Duodenal mucosa (tissue), 2 donors: ENCODE measurements at regions not wholly inside any gene's neighbourhood (a gene's known extent, or its start where the extent isn't known, plus 50 kb on each side); places are given as distances from the start of the nearest gene placed in this dataset.
"Not testable (repeated sequence)": the region's sequence is repeated elsewhere in the genome, so short reads cannot be mapped to it uniquely, and the experiment has no call there.

ENCODE experiments used
- H3K27ac ChIP-seq: one replicate; pipeline ENCODE4 v1.7.0; 2013; ENCODE audit warnings: low read depth, low read length
- H3K27me3 ChIP-seq, 2 donors: one replicate each; pipeline ENCODE4 v1.7.0; 2013; ENCODE audit warnings: low read length in 2 of 2, control low read depth in 1 of 2; ENCODE audit not compliant: insufficient read depth in 2 of 2, control insufficient read depth in 1 of 2
- H3K36me3 ChIP-seq, 2 donors: one replicate each; pipeline ENCODE4 v1.7.0; 2013; ENCODE audit warnings: low read length in 2 of 2, control low read depth in 1 of 2; ENCODE audit not compliant: insufficient read depth in 2 of 2, control insufficient read depth in 1 of 2
- H3K4me1 ChIP-seq, 2 donors: one replicate each; pipeline ENCODE4 v1.7.0; 2013; ENCODE audit warnings: low read length in 2 of 2, control low read depth in 1 of 2; ENCODE audit not compliant: insufficient read depth in 2 of 2, control insufficient read depth in 1 of 2
- H3K4me3 ChIP-seq, 2 donors: one replicate each; pipeline ENCODE4 v1.7.0; 2013; ENCODE audit warnings: low read length in 2 of 2, low read depth in 1 of 2
- H3K9ac ChIP-seq, 2 donors: one replicate each; pipeline ENCODE4 v1.7.0; 2013; ENCODE audit warnings: low read length in 2 of 2, low read depth in 1 of 2
- H3K9me3 ChIP-seq, 2 donors: one replicate each; pipeline ENCODE4 v1.7.0; 2013; ENCODE audit warnings: low read length in 2 of 2, control low read depth in 1 of 2; ENCODE audit not compliant: control insufficient read depth in 1 of 2

- H3K27me3 ChIP-seq, result no peaks in the 10 kb centered on the region
- no peak overlapping the region for H3K27ac ChIP-seq
- H3K9me3 ChIP-seq, result no peaks in the 10 kb centered on the region
- H3K9ac ChIP-seq, result no peak overlapping the region
- H3K36me3 ChIP-seq, result no peaks in the 10 kb centered on the region
- H3K4me3 ChIP-seq, result no peak overlapping the region
- no peaks in the 10 kb centered on the region for H3K4me1 ChIP-seq
These were observed 156.1 kb upstream of the TRIB2 start for GRCh38 chr2:12560618-12561017.

DNA sequence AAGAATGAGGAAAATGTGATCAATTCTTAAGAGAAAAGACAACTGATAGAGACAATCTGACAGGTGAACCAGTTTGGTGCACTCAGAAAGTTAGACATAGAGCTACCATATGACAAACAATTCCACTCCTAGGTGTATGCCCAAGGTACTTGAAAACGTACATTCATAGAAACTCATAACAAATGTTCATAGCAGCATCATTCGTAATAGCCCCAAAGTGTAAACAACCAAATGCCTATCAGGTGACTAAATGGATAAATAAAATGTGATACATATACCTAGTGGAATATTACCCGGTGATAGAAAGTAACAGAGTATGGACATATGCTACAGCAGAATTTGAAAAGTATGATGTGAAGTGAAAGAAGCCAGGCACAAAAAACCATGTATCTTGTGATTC, 149.3 kb upstream of the TRIB2 start:
- H3K9ac ChIP-seq, result no peak overlapping the region
- H3K27ac ChIP-seq, result no peak overlapping the region
- no peaks in the 10 kb centered on the region for H3K27me3 ChIP-seq
- no peaks in the 10 kb centered on the region for H3K9me3 ChIP-seq
- no peak overlapping the region for H3K4me3 ChIP-seq
- no peaks in the 10 kb centered on the region for H3K4me1 ChIP-seq
- H3K36me3 ChIP-seq, result no peaks in the 10 kb centered on the region

GRCh38 chr2:12569510-12569909, 147.2 kb upstream of the TRIB2 start:
- H3K27me3 ChIP-seq, H3K9me3 ChIP-seq, H3K4me3 ChIP-seq, H3K9ac ChIP-seq, H3K36me3 ChIP-seq, H3K27ac ChIP-seq, H3K4me1 ChIP-seq: not testable (repeated sequence)

- not testable (repeated sequence) for H3K4me1 ChIP-seq, H3K27ac ChIP-seq, H3K9me3 ChIP-seq, H3K9ac ChIP-seq, H3K27me3 ChIP-seq, H3K36me3 ChIP-seq, H3K4me3 ChIP-seq
These were observed 146.8 kb upstream of the TRIB2 start for GRCh38 chr2:12569929-12570328.

GRCh38 chr2:12577091-12577490, 139.6 kb upstream of the TRIB2 start:
- H3K27me3 ChIP-seq, result no peaks in the 10 kb centered on the region
- H3K27ac ChIP-seq, result no peak overlapping the region
- no peak overlapping the region for H3K4me3 ChIP-seq
- no peak overlapping the region for H3K9ac ChIP-seq
- no peaks in the 10 kb centered on the region for H3K4me1 ChIP-seq
- no peaks in the 10 kb centered on the region for H3K36me3 ChIP-seq
- H3K9me3 ChIP-seq, result no peaks in the 10 kb centered on the region

GRCh38 chr2:12577567-12578253, 139.0 kb upstream of the TRIB2 start:
- Histone ChIP-seq H3K9ac (no peak overlapping the region), H3K36me3 (no peaks in the 10 kb centered on the region), H3K4me1 (no peaks in the 10 kb centered on the region), H3K27me3 (no peaks in the 10 kb centered on the region), H3K27ac (no peak overlapping the region), H3K9me3 (no peaks in the 10 kb centered on the region), H3K4me3 (no peak overlapping the region)

DNA sequence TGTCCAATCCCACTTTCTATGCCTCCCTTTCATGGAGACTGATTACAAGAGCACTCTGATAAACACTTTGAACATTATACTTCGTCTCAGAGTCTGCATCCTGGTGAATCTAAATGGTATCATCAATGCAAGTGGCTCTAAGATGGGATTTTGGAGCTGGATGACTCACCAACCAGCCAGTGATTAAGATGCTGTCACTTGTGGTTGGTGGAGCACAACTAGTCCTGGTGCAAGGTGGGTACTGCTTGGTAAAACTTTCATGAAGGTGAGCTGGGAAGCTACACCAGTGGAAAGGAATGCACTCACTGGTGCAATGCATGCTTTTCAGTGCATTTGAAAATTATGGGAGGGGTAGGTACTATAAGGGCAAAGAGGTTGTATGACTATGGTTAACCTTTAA, 137.7 kb upstream of the TRIB2 start:
- Histone ChIP-seq H3K27me3 (no peaks in the 10 kb centered on the region), H3K9me3 (no peaks in the 10 kb centered on the region), H3K4me1 (no peaks in the 10 kb centered on the region), H3K4me3 (no peak overlapping the region), H3K36me3 (no peaks in the 10 kb centered on the region), H3K27ac (no peak overlapping the region), H3K9ac (no peak overlapping the region)

DNA sequence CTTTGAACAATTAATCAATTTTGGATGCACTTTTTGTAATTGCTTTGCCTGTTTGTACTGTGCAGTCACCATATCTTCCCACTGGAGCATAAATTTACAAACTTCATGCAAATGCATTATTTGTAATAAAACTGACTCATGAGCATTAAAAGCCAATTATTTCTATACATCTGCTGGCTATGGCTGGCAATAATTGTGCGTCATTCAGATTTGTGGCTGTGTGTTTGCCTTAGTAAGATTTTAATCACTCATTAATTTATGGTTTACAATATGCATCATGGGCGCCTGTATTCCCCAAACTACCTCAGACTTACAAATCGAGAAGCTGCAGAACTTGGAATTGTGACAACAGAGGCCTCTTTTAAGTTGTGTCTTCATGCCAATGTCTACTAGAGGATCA, 132.4 kb upstream of the TRIB2 start:
- Histone ChIP-seq H3K27ac (no peak overlapping the region), H3K27me3 (no peaks in the 10 kb centered on the region)

DNA sequence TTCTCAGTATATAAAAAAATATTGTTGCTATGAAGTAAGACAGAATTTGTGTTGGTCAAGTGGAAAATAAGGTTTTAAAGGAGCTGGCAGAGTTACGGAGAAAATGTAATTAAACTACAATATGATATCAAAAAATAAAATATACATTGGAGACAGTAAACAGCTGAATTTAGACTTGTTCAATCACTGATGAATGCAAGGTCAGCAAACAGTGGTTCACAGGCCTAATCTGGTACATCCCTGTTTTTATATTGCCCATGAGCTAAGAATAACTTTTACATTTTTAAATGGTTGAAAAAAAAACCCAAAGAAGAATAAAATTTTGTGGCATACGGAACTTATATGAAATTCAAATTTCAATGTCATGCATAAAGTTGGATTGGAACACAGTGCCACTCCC, 131.0 kb upstream of the TRIB2 start:
- Histone ChIP-seq H3K9me3 (no peaks in the 10 kb centered on the region), H3K4me1 (peaks cover 8 to 23% of the 10 kb centered on the region in 2 donors), H3K27me3 (no peaks in the 10 kb centered on the region), H3K4me3 (no peak overlapping the region), H3K9ac (no peak overlapping the region), H3K36me3 (no peaks in the 10 kb centered on the region), H3K27ac (no peak overlapping the region)

More for the DNA sequence above, 132.4 kb upstream of the TRIB2 start:
- no peaks in the 10 kb centered on the region for H3K9me3 ChIP-seq
- H3K9ac ChIP-seq, result no peak overlapping the region
- peaks cover 8 to 23% of the 10 kb centered on the region in 2 donors for H3K4me1 ChIP-seq
- no peaks in the 10 kb centered on the region for H3K36me3 ChIP-seq
- H3K4me3 ChIP-seq, result no peak overlapping the region

- Histone ChIP-seq H3K36me3 (no peaks in the 10 kb centered on the region), H3K27ac (no peak overlapping the region), H3K27me3 (no peaks in the 10 kb centered on the region), H3K4me3 (no peak overlapping the region), H3K9ac (no peak overlapping the region), H3K9me3 (no peaks in the 10 kb centered on the region), H3K4me1 (peaks cover 8 to 23% of the 10 kb centered on the region in 2 donors)
These were observed 129.5 kb upstream of the TRIB2 start for GRCh38 chr2:12587228-12587627.
